ENCODE measurements at regions not wholly inside any gene's neighbourhood (a gene's known extent, or its start where the extent isn't known, plus 50 kb on each side); places are given as distances from the start of the nearest gene placed in this dataset.

DNA sequence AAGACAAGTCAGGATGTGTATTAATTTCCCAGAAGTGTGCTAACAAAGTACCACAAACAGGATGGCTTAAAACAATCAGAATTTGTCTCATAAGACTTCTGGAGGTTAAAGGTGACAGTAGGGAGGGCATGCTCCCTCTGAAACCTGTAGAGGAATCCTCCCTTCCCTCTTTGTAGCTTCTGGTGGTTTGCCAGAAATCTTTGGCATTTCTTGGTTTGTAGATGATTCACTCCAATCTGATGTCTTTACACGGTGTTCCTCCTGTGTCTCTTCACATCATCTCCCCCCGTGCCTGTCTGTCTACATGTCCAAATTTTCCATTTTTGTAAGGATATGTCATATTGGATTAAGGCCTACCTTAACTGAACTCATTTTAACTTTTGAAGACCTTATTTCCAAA is 471.5 kb downstream of the ZNF608 start:
- no peaks in the 10 kb centered on the region for H3K27me3 Mint-ChIP-seq
- no peak overlapping the region for H3K27ac Mint-ChIP-seq
- H3K4me1 Mint-ChIP-seq, result no peaks in the 10 kb centered on the region
- no peaks in the 10 kb centered on the region for H3K36me3 Mint-ChIP-seq (ENCODE audit: low read depth)
- DNase-seq (no peak), ATAC-seq (no peak)
- H3K4me3 Mint-ChIP-seq, result no peak overlapping the region
- H3K9me3 Mint-ChIP-seq, result no peaks in the 10 kb centered on the region

DNA sequence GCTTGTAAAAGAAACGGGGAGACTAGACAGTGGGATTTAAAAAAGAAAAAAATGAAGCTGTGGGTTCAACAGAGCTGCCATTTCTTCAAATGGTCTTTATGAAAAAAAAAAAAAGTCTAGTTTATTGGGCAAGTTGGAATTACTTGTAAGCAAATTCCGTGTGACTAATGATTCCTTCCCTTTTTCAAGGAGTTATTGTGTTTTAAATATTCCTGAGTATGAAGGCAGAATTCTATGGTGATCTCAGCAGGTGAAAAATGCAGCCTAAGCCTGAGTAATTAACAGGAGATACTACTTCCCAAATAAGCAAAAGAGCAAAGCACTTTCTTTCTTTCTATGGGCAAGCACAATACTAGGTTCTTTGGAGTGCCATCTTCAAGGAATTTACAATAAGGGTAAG is 481.9 kb downstream of the ZNF608 start:
- no peaks in the 10 kb centered on the region for H3K27me3 Mint-ChIP-seq
- ATAC-seq, result no peak

DNA sequence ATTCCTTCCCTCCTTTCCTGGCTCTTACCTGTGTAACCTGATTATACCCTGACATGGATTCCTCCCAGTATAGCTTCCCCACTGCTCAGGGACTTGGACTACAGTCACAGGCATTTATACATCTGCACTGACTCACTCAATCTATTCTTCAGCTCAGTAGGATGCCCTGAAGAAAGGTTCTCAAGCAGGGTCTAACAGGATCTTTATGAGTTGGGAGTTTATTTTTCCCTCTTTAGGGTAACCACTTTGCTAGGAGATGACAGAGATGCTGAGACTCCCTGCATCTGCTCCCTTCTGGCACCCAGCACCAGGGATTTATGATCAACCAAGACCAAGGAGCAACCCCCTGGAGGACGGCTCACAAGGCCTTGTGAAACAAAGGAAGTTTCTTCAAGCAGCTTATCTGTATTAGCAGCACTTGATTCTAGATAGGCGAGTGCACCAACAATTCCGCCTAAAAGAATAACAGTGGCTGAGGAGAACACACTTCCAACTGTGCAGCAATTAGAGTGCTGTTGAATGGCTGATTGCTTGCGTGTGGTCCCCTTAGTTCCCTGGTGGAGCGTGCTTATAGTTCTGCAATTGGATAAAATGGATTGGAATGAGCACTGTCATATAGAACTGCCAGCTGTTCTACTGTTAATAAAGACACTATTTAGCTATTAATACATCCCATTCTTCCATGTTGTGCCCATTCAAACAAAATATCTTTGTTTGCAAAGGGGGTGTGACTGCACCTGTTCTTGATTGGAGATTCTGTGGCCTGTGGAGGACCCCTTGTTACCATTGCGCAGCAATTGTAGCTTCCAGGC is 482.6 kb downstream of the ZNF608 start:
- DNase-seq (no peak), ATAC-seq (no peak)
- Mint-ChIP-seq H3K27me3 (no peaks in the 10 kb centered on the region), H3K36me3 (ENCODE audit: low read depth) (no peaks in the 10 kb centered on the region), H3K4me3 (no peak overlapping the region), H3K27ac (no peak overlapping the region), H3K9me3 (no peaks in the 10 kb centered on the region), H3K4me1 (no peaks in the 10 kb centered on the region)

More for the DNA sequence above, 481.9 kb downstream of the ZNF608 start:
- Mint-ChIP-seq H3K9me3 (no peaks in the 10 kb centered on the region), H3K36me3 (ENCODE audit: low read depth) (no peaks in the 10 kb centered on the region), H3K27ac (no peak overlapping the region), H3K4me1 (no peaks in the 10 kb centered on the region), H3K4me3 (no peak overlapping the region)
- DNase-seq, result no peak

- H3K4me1 Mint-ChIP-seq, result no peaks in the 10 kb centered on the region
- no peak for ATAC-seq
- H3K4me3 Mint-ChIP-seq, result no peak overlapping the region
- no peaks in the 10 kb centered on the region for H3K9me3 Mint-ChIP-seq
- DNase-seq, result no peak
- no peak overlapping the region for H3K27ac Mint-ChIP-seq
- H3K36me3 Mint-ChIP-seq (ENCODE audit: low read depth), result no peaks in the 10 kb centered on the region
- H3K27me3 Mint-ChIP-seq, result no peaks in the 10 kb centered on the region
Measured at GRCh38 chr5:124262991-124263571, 483.4 kb downstream of the ZNF608 start.

- DNase-seq (no peak), ATAC-seq (no peak)
- Mint-ChIP-seq H3K27ac (no peak overlapping the region), H3K36me3 (ENCODE audit: low read depth) (no peaks in the 10 kb centered on the region), H3K4me3 (no peak overlapping the region), H3K4me1 (no peaks in the 10 kb centered on the region), H3K27me3 (no peaks in the 10 kb centered on the region), H3K9me3 (no peaks in the 10 kb centered on the region)
Measured at GRCh38 chr5:124262470-124262869, 484.0 kb downstream of the ZNF608 start.

DNA sequence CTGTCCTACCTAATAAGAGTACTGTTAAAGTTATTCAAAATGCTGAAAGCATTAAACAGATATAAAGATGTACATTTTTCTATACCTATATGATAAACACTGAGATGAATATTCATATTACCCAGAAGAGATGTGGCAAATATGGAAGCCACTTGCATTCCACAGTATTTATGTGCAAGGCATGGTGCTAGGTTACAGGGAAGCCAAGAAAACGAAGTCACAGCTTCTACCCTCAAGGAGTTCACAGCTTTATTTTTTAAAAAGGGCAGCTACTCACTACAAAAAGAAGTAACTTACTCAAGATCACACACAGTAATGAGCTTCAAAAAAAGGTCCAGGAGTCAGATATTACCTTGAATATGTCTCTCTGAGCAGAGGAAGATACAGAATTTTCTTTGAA is 484.6 kb downstream of the ZNF608 start:
- peaks cover 2% of the 10 kb centered on the region for H3K9me3 Mint-ChIP-seq
- no peaks in the 10 kb centered on the region for H3K27me3 Mint-ChIP-seq
- no peak overlapping the region for H3K4me3 Mint-ChIP-seq
- H3K27ac Mint-ChIP-seq, result no peak overlapping the region
- ATAC-seq (no peak), DNase-seq (no peak)
- no peaks in the 10 kb centered on the region for H3K4me1 Mint-ChIP-seq
- H3K36me3 Mint-ChIP-seq (ENCODE audit: low read depth), result no peaks in the 10 kb centered on the region

DNA sequence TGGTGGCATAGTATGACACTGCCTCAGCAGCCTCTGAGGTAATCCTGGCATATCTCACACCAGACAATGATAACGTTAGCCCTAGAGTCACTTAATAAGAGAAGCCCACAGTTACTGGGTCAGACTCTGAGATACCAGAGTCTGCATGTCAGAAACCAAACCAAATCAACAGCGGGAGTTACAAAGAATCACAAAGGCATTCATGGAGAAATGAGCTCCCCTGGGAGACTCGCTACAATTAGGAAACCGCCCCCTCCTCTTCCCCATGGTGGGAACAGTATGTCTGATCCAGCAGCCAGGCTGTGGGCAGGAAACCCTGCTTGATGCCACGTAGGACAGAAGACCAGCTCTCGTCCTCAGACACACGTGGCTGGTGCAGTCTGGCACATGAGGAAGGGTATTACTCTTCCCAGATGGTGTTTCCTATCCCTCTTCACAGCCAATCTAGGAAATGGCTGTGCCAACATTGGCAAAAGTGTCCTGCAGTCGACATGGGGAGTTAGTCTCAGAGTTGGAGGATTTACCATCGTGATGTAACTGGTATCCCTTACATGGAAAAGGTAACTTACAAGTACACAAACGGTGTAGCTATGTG is 485.4 kb downstream of the ZNF608 start:
- H3K9me3 Mint-ChIP-seq, result peaks cover 10% of the 10 kb centered on the region
- H3K27me3 Mint-ChIP-seq, result no peaks in the 10 kb centered on the region
- no peak overlapping the region for H3K27ac Mint-ChIP-seq
- ATAC-seq (no peak), DNase-seq (no peak)
- H3K4me1 Mint-ChIP-seq, result no peaks in the 10 kb centered on the region
- H3K4me3 Mint-ChIP-seq, result no peak overlapping the region
- peaks cover 2% of the 10 kb centered on the region for H3K36me3 Mint-ChIP-seq (ENCODE audit: low read depth)

DNA sequence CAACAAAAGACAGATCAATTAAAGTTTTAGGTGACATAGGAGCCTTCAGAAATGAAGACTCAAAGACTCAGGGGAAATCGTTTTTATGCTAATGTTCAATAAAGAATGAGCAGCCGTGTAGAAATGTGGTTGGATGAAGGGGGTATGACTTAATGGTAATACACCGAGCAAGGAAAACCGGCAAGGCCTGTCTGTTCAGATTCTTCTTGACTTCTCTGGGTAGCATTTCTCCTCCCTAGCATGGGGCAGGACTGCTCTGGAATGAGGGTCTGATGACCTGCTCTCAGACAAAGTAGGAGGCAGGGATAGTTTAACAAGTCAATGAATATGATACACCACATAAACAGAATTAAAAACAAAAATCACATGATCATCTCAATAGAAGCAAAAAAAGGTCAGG is 487.4 kb downstream of the ZNF608 start:
- Mint-ChIP-seq H3K4me1 (no peaks in the 10 kb centered on the region), H3K9me3 (peaks cover 13% of the 10 kb centered on the region), H3K36me3 (ENCODE audit: low read depth) (peaks cover 2% of the 10 kb centered on the region), H3K27me3 (no peaks in the 10 kb centered on the region), H3K27ac (no peak overlapping the region), H3K4me3 (no peak overlapping the region)
- no peak for ATAC-seq
- DNase-seq, result no peak

- Mint-ChIP-seq H3K36me3 (ENCODE audit: low read depth) (peaks cover 2% of the 10 kb centered on the region), H3K9me3 (peaks cover 13% of the 10 kb centered on the region), H3K4me3 (no peak overlapping the region), H3K27ac (no peak overlapping the region), H3K4me1 (no peaks in the 10 kb centered on the region), H3K27me3 (no peaks in the 10 kb centered on the region)
- ATAC-seq, result no peak
- no peak for DNase-seq
Measured at GRCh38 chr5:124257048-124257447, 489.4 kb downstream of the ZNF608 start.

- H3K36me3 Mint-ChIP-seq (ENCODE audit: low read depth), result peaks cover 2% of the 10 kb centered on the region
- peaks cover 23% of the 10 kb centered on the region for H3K9me3 Mint-ChIP-seq
- DNase-seq, result no peak
- no peak overlapping the region for H3K27ac Mint-ChIP-seq
- ATAC-seq, result no peak
- no peaks in the 10 kb centered on the region for H3K4me1 Mint-ChIP-seq
- H3K27me3 Mint-ChIP-seq, result no peaks in the 10 kb centered on the region
- H3K4me3 Mint-ChIP-seq, result no peak overlapping the region
Measured at GRCh38 chr5:124253203-124253810, 493.1 kb downstream of the ZNF608 start.

GRCh38 chr5:124252747-124253146 is 493.7 kb downstream of the ZNF608 start:
- Mint-ChIP-seq H3K27me3 (no peaks in the 10 kb centered on the region), H3K4me3 (no peak overlapping the region), H3K9me3 (peaks cover 24% of the 10 kb centered on the region), H3K36me3 (ENCODE audit: low read depth) (peaks cover 2% of the 10 kb centered on the region), H3K27ac (no peak overlapping the region), H3K4me1 (no peaks in the 10 kb centered on the region)
- no peak for DNase-seq
- no peak for ATAC-seq

GRCh38 chr5:124252191-124252638 is 494.2 kb downstream of the ZNF608 start:
- ATAC-seq, result no peak
- H3K27me3 Mint-ChIP-seq, result no peaks in the 10 kb centered on the region
- no peaks in the 10 kb centered on the region for H3K4me1 Mint-ChIP-seq
- H3K27ac Mint-ChIP-seq, result no peak overlapping the region
- no peak overlapping the region for H3K4me3 Mint-ChIP-seq
- peaks cover 2% of the 10 kb centered on the region for H3K36me3 Mint-ChIP-seq (ENCODE audit: low read depth)
- H3K9me3 Mint-ChIP-seq, result peaks cover 24% of the 10 kb centered on the region
- no peak for DNase-seq

DNA sequence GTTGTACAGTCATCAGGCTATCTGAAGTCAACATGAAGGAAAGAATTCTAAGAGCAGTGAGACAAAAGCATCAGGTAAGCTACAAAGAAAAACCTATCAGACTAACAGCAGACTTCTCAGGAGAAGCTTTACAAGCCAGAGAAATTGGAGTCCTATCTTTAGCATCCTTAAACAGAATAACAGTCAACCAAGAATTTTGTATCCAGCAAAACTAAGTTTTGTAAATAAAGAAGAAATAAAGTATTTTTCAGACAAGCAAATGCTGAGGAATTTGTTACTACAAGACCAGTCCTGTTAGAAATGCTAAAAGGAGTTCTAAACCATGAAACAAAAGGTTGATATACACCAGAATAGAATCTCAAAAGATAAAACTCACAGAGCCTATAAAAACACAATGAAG is 501.2 kb downstream of the ZNF608 start:
- Mint-ChIP-seq H3K27ac (no peak overlapping the region), H3K4me1 (no peaks in the 10 kb centered on the region), H3K9me3 (peaks cover 38% of the 10 kb centered on the region), H3K36me3 (ENCODE audit: low read depth) (no peaks in the 10 kb centered on the region), H3K27me3 (no peaks in the 10 kb centered on the region), H3K4me3 (no peak overlapping the region)
- DNase-seq (no peak), ATAC-seq (no peak)

DNA sequence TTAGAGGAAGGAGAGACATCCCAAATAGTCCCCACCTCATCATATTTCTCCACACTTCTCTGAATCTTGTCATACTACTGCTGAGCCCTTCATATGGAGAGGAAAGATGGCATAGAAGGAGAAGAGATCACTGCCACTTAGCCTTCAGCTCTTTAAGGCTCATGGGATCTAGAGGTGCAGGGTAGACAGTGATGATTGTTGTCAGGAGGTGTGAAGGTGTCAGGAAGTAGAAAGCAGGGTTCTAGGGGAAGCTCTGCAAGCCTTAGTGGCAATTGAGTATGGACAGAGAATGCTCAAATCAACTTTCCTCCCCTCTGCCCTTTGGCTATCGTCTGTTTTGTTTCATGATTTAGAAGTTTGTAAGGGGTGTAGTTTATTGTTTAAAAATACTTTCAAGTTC is 505.7 kb downstream of the ZNF608 start:
- H3K4me1 Mint-ChIP-seq, result no peaks in the 10 kb centered on the region
- H3K9me3 Mint-ChIP-seq, result peaks cover 17% of the 10 kb centered on the region
- ATAC-seq, result no peak

DNA sequence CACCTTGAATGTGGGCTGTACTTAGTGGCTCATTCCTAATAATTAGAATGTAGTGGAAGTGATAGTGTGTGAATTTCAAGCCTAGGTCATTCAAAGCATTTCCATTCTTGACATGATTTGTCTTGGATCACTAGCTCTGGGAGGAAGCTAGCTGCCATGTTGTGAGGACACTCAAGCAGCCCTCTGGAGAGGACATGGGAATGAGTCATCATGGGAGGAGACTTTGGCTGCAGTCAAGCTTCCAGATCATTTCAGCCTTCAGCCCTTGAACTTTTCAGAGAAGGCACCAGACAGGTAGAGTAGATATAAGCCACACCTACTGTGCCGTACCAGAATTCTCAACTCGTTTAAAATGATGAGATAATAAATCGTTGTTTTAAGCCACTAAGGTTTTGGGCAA is 506.9 kb downstream of the ZNF608 start:
- Mint-ChIP-seq H3K36me3 (ENCODE audit: low read depth) (no peaks in the 10 kb centered on the region), H3K4me1 (no peaks in the 10 kb centered on the region), H3K27ac (no peak overlapping the region), H3K4me3 (no peak overlapping the region), H3K27me3 (no peaks in the 10 kb centered on the region), H3K9me3 (peaks cover 6% of the 10 kb centered on the region)
- no peak for ATAC-seq
- DNase-seq, result no peak

More for the DNA sequence above, 505.7 kb downstream of the ZNF608 start:
- no peaks in the 10 kb centered on the region for H3K27me3 Mint-ChIP-seq
- no peak overlapping the region for H3K27ac Mint-ChIP-seq
- H3K36me3 Mint-ChIP-seq (ENCODE audit: low read depth), result no peaks in the 10 kb centered on the region
- DNase-seq, result no peak
- H3K4me3 Mint-ChIP-seq, result no peak overlapping the region
